DOHH2 (cell line): ENCODE measurements at regions not wholly inside any gene's neighbourhood (a gene's known extent, or its start where the extent isn't known, plus 50 kb on each side); places are given as distances from the start of the nearest gene placed in this dataset.

Source experiments
- CTCF ChIP-seq: fragments of 200-600 bp; sonication (generic); IDR thresholded peaks from one replicate; pipeline ENCODE4 v1.5.1; 2014; ENCODE audit warnings: antibody characterized with exemption, mild to moderate bottlenecking, low read depth, low read length; ENCODE audit not compliant: poor library complexity, severe bottlenecking
- EZH2phosphoT487 ChIP-seq: fragments of 200-600 bp; sonication (generic); IDR thresholded peaks from 2 replicates; pipeline ENCODE4 v1.6.1; 2017; ENCODE audit warnings: borderline replicate concordance, mild to moderate bottlenecking, antibody characterized with exemption, low read length, moderate library complexity, mixed read lengths

DNA sequence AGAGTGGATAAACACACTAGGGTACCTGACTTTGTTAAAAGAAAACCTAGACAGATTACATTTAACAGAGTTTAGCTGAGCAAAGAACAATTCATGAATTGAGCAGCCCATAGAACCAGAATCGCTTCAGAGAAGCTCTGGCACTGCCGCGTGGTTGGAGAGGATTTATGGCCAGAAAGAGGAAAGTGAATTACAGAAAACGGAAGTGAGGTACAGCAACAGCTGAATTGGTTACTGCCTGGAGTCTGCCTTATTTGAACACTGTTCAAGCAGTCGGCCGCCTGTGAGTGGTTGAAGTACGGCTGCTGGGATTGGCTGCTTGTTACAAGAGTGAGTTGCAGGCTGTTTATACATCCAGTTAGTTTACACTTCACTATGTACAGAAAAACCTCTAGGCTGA is 253.8 kb upstream of the CDYL start:
- TF ChIP-seq CTCF (no peak), EZH2phosphoT487 (no peak)
